ENCODE measurements at regions not wholly inside any gene's neighbourhood (a gene's known extent, or its start where the extent isn't known, plus 50 kb on each side); places are given as distances from the start of the nearest gene placed in this dataset.

DNA sequence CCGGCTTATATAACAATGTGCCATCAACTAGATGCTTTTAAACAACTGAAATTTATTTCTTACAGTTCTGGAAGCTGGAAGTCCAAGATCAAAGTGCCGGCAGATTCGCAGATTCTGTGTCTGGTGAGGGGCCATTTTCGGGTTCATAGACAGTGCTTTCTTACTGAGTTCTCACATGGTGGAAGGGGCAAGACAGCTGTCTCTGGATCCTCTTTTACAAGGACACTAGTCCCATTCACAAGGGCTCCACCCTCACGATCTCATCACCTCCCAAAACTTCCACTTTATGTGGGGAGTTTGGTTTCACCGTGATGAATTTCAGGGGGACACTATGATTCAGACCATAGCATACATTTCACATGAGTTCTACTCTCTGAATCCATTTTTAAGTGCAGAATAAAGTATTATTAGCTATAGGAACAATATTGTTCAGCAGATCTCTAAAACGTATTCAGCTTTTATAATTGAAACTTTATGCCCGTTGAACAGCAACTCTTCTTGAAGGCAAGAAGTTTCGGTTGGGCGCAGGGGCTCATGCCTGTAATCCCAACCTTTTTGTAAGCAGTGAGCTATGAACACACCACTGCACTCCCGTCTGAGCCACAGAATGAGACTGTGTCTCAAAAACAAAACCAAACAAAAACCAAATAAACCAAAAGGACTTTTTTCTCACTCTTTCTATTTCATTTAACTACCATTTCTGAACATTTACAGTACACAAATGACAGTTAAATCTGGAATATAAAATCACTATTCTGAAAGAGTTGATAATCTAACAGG, 502.8 kb downstream of the CMPK2 start:
- TF ChIP-seq CTCF (IDR thresholded peaks at IDR 0.05) (no peak), REST (IDR thresholded peaks at IDR 0.05; ENCODE audit: insufficient read depth in 1 of 2, low read depth in 2 of 2, low read length in 1 of 2) (no peak), POLR2AphosphoS5 (IDR thresholded peaks at IDR 0.05; ENCODE audit: low read depth, low read length) (no peak), SIN3A (IDR thresholded peaks at IDR 0.05; ENCODE audit: borderline replicate concordance, insufficient read depth, low read depth, low read length) (no peak)
